NOMO-1 treated with DMSO at 0.1 percent for 48 hours (cell line): ENCODE measurements at regions not wholly inside any gene's neighbourhood (a gene's known extent, or its start where the extent isn't known, plus 50 kb on each side); places are given as distances from the start of the nearest gene placed in this dataset.
"Not testable (repeated sequence)": the region's sequence is repeated elsewhere in the genome, so short reads cannot be mapped to it uniquely, and the experiment has no call there.

Experiments used
- DNase-seq: peaks from one replicate; lab custom pipeline; 2025; ENCODE audit not compliant: unreplicated experiment; lab: John Stamatoyannopoulos, UW

DNA sequence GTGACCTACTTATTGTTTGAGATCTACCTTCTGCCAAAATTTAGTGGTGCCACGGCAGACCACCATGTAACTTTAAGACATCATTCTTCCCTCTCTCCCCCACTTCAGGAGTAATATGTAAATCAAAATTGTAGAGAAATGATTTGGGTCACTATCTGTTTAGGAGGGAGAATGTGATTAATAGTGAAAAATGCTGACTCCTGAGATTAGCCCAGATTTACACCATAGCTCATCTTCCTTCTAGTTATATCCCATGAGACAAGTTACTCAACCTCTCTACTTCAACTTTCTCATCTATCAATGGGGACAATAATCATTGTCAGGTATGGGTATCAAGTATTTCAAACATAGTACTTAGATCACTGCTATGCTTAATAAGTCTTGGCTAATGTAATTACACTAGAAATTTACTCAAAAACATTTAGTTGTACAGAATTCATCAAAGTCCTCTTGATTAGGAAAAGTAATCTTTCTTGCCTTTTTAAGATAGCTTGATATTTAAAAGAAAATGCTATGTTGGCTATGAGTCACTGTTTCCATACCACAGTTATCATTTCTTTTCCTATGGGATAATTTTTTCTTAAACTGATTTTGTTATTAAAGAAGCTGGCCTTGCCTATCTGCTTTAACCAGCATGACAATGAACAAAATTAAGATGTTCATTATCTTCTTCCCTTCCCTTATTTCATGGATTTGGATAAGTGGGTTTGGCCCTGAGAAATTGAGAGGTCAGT is 1038.9 kb upstream of the ZEB2 start:
- no peak for DNase-seq

DNA sequence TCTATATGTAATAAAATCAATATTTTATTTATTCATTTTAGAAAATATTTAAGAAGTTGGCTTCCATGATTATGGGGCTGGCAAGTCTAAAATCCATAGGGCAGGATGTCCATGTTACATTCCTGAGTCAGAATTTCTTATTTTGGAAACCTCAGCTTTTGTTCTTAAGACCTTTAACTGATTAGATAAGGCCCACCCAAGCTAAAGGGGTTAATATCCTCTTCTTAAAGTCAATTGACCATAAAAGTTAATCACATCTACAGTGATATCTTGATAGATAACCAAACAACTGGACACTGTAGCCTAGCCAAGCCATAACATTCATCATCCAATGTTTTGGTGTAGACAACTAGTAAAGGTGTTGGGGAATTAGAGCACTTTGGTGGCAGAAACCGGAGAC is 1035.4 kb upstream of the ZEB2 start:
- DNase-seq = no peak

DNA sequence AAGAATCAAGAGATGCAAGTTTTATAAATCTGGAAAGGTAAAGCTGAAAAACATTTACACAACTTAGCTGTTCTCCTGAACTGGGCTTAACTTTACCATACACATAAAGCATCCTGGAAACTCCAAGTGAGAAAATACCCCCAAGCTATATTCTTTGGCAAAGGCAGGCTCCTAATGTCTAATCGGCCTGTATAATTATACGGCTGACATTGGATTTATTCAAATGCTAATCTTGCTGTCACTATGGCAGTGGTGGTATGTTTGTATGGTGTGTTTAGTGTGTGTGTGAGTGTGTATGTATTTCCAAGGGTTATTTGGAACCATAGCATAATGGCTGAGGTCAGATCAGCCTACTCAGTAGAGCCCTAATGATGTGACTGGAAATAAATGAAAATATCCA is 1031.8 kb upstream of the ZEB2 start:
- DNase-seq = no peak

DNA sequence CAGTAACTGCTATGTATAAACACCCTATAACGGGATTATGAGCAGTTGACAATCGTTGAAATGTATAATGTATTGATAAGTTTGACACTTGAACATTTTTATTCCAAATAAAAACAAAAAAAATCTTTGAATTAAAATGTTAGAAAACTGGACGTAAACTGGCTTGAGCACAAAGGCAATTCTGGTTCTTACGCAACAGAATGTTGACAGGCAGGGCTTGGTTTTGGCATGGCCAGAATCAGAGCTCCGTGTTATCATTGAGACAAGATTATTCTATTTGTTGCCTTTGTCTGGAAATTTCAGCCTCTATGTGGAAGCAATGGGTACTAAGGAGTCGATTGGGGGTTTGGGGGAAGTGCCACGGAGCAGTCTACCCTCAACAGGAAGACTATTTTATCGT is 1028.6 kb upstream of the ZEB2 start:
- no peak for DNase-seq

DNA sequence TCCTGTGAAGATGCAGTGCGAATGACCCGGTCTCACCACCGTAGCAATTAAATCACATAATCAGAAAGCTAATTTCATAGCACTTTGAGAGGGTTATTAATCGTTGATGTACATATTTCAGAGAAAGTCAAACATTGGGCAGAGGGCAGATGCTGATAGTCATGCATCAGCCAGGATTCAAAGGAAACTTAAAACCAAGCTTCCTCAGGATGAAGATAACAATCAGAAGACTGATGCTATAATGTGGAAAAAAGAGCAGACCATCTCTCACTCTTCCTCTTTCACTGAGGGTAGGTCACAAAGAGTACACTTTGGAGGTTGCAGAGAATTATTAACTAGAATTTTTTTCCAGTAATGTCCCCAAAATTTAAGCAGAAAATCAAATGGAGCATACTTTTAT is 1027.7 kb upstream of the ZEB2 start:
- DNase-seq = no peak

GRCh38 chr2:145546091-145546490 is 1026.2 kb upstream of the ZEB2 start:
- no peak for DNase-seq

DNA sequence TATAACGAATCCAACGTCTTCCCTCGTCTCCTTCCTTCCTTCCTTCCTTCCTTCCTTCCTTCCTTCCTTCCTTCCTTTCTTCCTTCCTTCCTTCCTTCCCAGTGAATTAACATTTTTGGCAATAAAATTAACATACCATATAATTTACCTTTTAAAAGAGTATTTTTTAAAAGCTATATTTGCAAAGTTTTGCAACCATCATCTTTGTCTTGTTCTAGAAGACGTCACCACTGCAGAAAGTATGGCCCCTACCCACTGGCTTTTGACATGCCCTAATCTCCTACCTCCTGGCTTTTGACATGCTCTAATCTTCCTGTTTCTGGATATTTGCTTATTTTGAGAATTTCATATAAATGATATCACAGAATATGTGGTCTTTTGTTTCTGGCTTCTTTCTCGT is 1023.9 kb upstream of the ZEB2 start:
- no peak for DNase-seq

DNA sequence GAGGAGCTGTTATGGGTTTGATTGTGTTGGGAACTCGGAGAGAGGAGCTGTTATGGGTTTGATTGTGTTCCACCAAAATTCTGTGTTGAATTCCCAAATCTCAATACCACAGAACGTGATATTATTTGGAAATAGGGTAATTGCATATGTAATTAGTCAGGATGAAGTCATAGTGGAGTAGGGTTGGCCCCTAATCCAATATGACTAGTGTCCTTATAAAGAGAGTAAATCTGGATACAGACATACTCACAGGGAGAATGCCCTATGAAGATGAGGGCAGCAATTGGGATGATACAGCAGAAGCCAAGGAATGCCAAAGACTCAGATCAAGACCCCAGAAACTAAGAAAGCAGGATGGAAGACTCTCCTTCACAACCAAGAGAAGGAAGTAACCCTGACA is 1023.2 kb upstream of the ZEB2 start:
- DNase-seq = no peak

- no peak for DNase-seq
These were observed 1021.1 kb upstream of the ZEB2 start for GRCh38 chr2:145541028-145541427.

DNA sequence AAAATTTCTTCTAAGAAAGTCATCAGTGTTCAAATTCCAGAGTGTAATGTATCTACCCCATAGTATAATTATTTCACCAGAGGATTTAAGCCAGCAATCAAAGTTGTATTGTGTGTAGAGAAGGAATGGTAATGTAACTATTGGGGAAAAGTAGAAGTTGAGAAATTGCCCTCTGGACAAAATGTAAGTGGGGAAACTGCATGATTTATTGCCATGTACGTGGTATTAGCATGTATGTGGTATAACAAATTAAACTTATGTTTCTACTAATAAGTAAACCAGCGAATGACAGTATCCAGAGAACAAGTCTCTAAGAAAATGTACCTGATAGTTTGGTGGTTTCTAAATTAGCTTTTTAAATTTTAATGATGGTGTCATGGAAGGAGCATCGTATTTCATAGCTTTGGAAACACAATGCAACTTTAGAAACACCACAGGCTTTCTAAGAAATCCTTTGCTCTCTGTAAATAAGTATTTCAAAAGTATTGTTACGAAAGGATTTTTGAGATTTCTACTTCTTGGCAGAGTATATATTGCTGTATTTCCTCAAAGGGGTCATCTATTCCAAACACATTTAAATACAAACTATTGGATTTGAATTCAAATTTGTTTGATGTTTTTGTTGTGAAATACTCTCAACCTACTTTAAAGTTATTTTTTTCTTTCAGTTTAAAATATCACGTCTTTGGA is 1018.9 kb upstream of the ZEB2 start:
- no peak for DNase-seq

DNA sequence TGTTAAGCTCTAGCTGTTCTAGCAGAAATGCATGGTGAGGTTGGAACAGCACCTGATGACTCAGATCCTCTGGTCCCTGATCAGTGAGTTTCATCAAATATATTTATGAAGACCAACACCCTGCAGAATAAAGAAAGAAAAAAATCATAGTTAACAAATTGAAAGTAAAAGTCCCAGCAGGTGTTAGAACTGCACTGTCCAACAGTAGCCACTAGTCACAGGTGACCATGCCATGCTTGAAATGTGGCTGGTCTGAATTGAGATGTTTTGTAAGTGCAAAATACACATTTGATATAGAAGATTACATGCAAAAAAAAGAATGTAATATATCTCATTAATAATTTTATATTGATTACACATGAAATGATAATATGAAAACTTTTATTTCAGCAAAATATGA is 1010.7 kb upstream of the ZEB2 start:
- DNase-seq = no peak

DNA sequence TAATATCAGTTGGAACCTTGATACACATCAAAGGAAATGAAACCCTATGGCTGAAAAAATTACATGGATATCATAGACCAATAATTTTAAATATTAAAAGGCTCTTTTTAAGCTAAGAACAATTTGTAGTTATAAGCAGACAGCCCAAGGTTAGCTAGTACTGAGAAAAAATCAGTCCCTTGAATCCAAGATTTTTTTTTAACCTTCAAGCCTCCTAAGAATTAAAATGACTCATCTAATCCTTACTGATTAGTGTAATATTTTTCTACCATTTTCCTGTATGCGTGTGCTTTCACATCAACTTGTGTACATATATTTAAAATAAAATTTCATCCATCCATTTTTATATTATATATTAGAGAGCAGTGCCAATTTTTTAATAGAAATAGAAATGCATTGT is 1004.9 kb upstream of the ZEB2 start:
- no peak for DNase-seq

DNA sequence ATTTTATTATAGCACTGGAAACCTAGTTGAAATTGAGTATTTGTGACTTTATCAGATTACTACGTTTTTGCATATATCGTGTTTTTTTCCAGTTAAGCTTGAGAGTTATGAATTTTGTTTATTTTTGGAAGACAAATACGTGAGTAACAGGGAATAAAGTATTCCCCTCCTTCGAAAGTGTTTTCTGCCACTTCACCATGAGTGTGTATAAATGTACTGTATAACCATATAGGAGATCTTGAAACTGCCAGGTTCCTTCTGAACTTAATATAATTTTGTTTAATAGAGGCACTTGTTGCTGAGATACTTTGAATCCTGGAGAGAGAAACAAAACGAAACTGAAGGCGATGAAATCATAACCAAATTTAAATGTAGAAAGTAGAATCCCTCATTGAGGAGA is 1004.4 kb upstream of the ZEB2 start:
- no peak for DNase-seq

DNA sequence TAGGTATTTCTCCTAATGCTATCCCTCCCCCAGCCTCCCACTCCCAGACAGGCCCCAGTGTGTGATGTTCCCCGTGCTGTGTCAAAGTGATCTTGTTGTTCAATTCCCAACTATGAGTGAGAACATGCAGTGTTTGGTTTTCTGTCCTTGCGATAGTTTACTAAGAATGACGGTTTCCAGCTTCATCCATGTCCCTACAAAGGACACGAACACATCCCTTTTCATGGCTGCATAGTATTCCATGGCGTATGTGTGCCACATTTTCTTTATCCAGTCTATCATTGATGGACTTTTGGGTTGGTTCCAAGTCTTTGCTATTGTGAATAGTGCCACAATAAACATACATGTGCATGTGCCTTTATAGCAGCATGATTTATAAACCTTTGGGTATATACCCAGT is 999.3 kb upstream of the ZEB2 start:
- not testable (repeated sequence) for DNase-seq

GRCh38 chr2:145511946-145512345 is 992.0 kb upstream of the ZEB2 start:
- DNase-seq = no peak

GRCh38 chr2:145503511-145503910 is 983.6 kb upstream of the ZEB2 start:
- DNase-seq = no peak

DNA sequence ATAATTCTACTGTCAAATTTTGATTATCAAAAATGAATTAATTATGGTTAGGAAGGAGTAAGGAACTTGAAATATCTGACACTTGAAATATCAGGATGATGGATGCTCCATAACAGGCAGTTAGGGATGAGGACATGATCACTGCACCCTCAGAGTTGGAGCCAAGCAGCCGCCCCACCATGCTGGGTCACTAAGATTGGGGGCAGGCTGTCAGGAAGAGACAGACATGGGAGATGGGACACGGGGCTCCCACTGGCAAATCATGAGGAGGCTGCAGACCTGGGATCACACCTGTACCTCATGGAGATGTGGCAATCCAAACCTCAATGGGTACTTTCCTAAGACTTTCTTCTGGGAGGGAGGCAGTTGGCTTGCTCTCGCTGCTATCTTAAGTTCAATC is 982.0 kb upstream of the ZEB2 start:
- DNase-seq = no peak

GRCh38 chr2:145495590-145495989 is 975.7 kb upstream of the ZEB2 start:
- DNase-seq = peak; percentile 6

GRCh38 chr2:145494441-145494840 is 974.5 kb upstream of the ZEB2 start:
- DNase-seq = no peak

DNA sequence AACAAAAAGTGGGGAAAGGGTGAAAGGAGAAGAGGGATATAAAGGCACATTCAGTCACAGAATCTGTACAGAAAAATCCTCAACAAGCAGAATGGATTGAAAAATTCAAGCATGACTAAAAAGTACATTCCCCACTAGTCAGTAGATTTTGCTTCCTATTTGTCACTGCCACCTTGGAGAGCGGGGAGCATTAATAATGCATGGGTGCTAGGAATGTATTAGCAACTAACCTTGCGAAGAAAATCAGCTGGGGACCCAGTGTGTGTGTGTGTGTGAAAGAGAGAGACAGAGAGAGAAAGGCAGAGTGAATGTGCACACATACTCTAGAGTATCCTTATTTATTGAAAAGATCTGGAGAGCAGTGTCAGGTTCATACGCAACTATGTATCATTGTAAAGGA is 968.7 kb upstream of the ZEB2 start:
- no peak for DNase-seq

GRCh38 chr2:145484448-145485097 is 964.7 kb upstream of the ZEB2 start:
- peak; percentile 42 for DNase-seq

DNA sequence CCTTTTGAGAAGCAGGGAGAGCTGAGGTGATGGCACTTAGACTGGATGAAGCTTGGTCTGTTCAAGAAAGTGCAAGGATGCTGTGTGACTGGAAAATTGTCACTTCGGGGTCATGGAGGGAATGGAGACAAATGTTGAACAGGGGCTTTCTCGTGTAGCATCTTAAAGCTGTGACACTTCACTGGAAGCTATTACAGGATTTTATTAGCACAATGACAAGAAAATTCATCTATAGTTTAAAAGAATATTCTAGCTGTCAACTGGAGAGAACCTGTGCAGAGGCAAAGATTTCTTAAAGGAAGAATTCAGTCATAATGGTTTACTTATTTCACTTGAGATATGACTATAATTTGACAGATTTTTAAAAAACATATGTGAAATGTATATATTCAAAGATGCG is 963.9 kb upstream of the ZEB2 start:
- DNase-seq = no peak
